Esophagus muscularis mucosa (tissue), 3 donors: ENCODE measurements at regions not wholly inside any gene's neighbourhood (a gene's known extent, or its start where the extent isn't known, plus 50 kb on each side); places are given as distances from the start of the nearest gene placed in this dataset.

Experiments
- POLR2A ChIP-seq: fragments of 450-650 bp; IDR thresholded peaks from one replicate; pipeline ENCODE4 v1.6.1; 2017; ENCODE audit warnings: antibody characterized with exemption, moderate library complexity, mild to moderate bottlenecking, low read depth
- POLR2AphosphoS5 ChIP-seq, 2 donors: sonication (generic); formaldehyde crosslinking; IDR thresholded peaks; one replicate each; pipeline ENCODE4 v1.6.1; 2017; ENCODE audit warnings: antibody characterized with exemption in 2 of 2
- TF ChIP-seq, protein P1 (sequence below), 3 experiments: fragments of 200-600 bp in 2 of 3; fragments of 450-650 bp in 1 of 3; sonication (generic) in 2 of 3; IDR thresholded peaks; one replicate each; pipeline ENCODE4 v1.5.1; 2017 to 2019; ENCODE audit warnings: antibody characterized with exemption in 3 of 3, mild to moderate bottlenecking in 2 of 3, moderate library complexity in 1 of 3

DNA sequence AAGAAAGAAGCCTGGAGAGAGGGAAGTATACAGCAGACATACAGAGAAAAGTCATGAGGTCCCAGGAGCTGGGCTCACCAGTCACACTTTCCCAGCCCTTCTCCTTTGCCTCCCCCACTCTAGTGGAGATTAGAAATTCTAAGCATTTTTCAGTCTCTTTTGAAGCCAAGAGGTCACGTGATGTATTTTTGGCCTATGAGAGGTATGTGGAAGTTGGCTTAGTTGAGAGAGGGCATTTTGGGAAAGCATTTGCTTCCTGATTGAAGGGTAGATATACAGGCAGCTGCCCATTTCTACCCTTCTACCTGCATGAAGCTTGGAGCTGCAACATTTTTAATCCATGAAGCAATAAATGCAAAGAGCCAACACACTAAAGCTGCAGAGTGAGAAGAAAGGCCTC lies 106.0 kb upstream of the TNFAIP3 start:
- TF ChIP-seq POLR2A (no peak), POLR2AphosphoS5 (IDR thresholded peaks at IDR 0.05) (no peak)
- TF ChIP-seq, protein P1, sequence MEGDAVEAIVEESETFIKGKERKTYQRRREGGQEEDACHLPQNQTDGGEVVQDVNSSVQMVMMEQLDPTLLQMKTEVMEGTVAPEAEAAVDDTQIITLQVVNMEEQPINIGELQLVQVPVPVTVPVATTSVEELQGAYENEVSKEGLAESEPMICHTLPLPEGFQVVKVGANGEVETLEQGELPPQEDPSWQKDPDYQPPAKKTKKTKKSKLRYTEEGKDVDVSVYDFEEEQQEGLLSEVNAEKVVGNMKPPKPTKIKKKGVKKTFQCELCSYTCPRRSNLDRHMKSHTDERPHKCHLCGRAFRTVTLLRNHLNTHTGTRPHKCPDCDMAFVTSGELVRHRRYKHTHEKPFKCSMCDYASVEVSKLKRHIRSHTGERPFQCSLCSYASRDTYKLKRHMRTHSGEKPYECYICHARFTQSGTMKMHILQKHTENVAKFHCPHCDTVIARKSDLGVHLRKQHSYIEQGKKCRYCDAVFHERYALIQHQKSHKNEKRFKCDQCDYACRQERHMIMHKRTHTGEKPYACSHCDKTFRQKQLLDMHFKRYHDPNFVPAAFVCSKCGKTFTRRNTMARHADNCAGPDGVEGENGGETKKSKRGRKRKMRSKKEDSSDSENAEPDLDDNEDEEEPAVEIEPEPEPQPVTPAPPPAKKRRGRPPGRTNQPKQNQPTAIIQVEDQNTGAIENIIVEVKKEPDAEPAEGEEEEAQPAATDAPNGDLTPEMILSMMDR (IDR thresholded peaks at IDR 0.05): no peak
